IPS-NIHi7 (cell line): ENCODE measurements at regions not wholly inside any gene's neighbourhood (a gene's known extent, or its start where the extent isn't known, plus 50 kb on each side); places are given as distances from the start of the nearest gene placed in this dataset.
"Not testable (repeated sequence)": the region's sequence is repeated elsewhere in the genome, so short reads cannot be mapped to it uniquely, and the experiment has no call there.

Experiments used
- DNase-seq: peaks from one replicate; pipeline ENCODE4 v3.0.0; 2012; ENCODE audit warnings: mixed read lengths; ENCODE audit errors: extremely low spot score

DNA sequence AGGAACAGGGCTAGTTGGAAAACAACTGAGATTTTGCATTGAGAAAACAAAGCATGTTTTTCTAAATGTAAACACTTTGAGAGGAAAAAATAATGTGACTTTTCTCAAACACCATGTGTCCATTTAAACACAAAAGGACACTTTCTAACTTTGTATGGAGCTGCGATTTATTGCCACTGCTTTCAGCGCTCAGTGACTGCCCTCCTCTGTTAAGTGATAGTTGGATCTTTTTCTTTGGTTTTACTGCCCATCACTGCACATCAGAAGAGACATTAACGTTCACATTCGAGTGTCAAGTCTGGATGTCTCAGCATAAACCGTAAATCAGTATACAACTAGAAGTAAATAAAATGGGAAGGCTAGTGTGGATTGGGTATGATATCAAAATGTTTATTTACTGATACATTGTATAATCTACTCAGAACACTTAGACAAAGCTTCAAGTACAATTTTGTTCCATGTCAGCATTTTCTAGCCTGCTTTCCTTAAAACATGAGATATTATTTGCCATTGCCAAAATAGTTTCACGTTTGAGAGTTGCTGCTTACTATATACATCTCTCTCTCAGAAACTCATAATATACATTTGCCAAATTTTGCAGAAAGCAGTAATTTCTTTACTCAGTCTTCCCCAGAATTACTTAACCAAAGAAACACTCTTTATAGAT lies 237.6 kb downstream of the IKZF2 start:
- no peak for DNase-seq

DNA sequence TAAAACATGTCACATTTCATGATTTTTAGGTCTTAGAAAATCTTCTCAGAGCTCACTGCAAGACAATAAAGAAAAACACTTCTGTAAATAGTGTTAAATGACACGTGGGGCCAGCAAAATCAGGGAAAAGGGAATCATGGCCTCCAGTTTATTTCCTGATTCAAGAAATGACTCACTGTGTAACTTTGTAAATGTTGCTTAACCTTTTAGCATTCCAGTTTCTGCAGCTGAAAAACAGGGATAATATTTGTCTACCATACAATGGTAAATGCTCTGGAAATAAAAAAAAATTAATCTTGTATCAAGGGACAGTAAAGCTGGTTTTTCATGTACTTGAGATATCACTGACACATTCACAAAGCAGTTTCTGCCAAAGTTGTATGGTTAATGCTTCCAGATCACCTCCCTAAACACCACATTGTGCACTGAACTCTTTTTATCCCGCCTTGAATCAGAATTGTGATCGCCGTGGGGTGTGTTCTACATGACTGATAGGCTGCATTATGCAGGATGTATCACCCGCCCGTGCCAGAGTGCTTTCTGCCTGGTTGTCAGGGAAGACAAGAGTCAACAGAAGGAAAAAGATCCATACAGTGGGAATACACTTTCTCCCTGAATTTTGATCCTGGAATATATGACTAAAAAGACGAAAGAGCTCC lies 238.8 kb downstream of the IKZF2 start:
- no peak for DNase-seq

DNA sequence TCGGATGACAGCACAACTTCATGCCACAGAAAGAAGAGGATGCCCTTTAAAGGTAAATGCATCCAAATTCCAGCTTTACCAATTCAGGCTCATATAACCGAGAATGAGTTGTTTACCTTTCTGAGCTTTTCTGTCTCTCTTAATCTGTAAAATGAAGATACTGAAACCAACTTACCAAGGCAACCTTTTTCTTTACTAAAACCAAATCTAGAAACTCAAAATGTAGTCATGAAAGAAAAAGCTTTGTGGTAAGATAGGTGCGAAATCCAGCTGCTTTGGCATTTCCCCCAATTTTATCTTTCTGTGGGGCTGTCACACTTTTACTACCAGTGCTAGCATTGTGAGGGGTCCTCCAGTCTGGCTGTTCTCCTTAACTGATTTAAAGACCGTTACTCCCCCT lies 240.4 kb downstream of the IKZF2 start:
- DNase-seq = no peak

DNA sequence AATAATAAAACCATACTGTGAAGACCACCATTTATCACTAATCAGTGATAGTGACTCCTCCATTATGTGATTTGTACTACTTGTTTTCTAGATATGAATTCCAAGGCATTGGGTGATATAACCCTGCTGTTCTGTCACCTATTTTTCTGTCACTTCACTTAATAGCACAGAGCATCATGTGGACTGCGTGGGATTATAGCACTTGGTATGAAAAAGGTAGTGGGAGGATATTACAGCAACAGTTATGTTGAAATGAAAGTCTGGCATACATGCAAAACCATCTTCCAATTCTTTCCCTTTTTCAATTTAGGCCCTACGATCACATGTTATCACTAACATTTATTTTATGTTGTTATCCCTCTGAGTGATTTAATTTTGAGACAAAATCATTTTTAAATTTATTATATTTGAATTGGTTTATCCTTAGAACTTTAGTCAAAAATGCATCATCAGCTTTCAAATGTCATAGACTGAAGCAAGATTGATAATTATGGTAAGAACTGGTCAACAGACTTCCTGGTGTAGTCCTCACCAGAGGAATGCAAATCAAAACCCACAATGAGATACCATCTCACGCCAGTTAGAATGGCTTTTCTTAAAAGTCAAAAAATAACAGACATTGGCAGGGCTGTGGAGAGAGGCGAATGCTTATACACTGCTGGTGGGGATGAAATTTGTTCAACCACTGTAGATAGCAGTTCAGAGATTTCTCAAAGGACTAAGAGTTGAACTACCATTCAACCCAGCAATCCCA lies 242.6 kb downstream of the IKZF2 start:
- no peak for DNase-seq

DNA sequence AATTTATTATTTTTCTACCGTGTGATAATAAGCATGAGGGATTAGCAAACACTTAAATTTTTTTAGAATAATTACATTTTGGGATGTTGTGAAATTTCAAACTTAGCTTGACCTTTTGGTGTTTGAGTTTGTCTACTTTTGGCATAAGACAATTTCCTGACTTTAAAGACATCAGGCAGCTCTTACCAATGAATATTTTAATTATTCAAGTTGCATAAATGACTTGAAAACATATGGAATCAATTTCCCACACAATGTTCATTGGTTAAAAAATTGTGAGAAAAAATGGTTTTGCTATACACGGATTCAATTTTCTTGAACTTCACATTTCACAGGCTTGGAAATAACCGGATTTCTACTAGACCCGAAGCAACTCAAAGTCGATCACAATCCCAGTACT lies 243.4 kb downstream of the IKZF2 start:
- no peak for DNase-seq

DNA sequence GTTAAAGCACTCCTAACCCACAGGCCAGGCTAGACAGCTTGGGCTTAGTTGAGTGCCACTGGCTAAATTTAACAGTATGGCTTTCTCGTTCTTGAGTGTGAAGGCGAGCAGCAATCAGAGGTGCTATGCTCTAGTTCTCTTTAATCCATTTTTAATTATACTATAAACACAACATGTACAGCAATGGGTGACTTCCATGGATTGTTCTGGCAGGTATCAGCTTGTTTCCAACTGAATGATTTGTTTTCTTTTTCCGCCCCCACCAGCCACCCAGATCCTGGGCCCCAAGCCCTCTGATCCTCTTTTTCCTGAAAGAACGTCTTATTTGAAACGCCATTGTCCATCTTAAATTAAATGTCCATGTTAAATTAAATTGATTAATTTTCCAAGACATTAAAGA lies 244.8 kb downstream of the IKZF2 start:
- DNase-seq = no peak

DNA sequence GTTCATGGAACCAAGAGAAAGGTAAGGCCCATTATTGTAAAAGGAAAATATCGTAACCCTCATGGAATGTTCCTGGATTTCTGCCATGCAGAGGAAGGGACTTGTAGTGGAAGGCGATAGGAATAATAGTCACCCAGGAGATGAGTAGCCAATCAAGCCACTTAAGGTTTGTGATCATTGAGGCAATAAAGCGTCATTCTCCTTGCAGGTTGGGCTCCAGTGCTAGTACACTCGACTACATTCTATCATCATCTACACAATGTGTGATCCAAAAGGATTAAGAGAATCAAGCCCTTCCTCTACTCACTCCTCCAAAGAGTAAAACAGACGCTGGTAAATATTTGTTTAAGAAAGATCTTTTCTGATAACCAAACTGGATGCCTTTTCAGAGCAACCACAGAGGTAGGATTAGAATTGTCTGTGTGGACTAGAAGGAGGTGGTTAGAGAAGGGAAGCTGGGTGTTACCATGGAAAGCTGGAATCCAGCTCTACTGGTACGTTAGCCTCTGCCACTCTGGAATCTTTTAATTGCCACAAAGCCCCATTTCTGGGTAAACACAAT lies 245.7 kb downstream of the IKZF2 start:
- peak; percentile 13 for DNase-seq

DNA sequence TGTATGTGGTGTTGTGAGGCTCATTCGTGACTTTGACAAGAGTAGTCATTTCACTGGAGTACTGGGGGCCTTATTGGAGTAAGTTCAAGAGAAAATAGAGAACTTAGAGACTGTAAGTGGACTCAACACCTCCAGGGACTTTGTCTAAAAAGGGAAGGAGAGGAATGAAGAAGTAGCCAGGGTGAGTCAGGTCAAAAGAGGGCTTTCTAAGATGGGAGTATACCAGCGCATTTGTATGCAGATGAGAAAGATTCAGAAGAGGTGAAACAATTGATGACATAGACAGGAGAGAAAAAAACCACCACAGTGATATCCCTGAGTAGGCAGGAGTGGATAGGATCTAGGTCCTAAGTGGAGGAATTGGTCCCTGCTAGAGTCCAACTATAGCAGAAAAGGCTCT lies 246.8 kb downstream of the IKZF2 start:
- no peak for DNase-seq

DNA sequence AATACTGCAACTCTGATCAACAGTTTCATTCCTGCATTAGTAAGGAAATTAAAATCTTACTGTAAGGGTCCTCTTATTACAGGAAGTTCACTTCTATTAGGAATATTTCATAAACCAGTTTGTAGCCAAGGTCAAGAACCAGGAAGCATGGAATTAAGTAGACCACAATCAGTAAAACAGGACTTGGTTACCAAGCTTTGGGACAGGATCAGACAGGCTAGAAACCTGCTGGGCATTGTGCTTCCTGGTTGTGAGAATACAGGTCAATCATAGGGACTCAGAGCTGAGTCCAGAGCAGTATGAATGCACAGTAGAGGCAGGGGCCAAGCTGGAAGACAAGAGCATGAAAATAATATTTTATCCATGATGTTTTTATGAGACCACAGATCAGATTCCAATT lies 248.0 kb downstream of the IKZF2 start:
- DNase-seq = no peak

DNA sequence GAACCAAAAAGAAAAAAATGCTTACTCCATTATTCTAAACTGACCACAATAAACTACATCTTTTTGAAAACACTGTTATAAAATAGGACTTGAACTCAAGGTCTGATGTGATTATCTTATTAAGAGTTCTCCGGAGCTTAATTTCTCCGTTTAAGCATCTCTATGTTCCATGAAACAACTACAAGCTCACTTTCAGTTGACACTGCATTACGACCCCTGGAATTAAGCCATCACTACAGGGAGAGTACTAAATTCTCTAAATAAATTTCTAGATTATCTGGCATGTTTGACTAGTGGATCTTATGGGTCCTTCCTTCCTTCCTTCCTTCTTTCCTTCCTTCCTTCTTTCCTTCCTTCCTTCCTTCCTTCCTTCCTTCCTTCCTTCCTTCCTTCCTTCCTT lies 249.0 kb downstream of the IKZF2 start:
- DNase-seq = no peak

DNA sequence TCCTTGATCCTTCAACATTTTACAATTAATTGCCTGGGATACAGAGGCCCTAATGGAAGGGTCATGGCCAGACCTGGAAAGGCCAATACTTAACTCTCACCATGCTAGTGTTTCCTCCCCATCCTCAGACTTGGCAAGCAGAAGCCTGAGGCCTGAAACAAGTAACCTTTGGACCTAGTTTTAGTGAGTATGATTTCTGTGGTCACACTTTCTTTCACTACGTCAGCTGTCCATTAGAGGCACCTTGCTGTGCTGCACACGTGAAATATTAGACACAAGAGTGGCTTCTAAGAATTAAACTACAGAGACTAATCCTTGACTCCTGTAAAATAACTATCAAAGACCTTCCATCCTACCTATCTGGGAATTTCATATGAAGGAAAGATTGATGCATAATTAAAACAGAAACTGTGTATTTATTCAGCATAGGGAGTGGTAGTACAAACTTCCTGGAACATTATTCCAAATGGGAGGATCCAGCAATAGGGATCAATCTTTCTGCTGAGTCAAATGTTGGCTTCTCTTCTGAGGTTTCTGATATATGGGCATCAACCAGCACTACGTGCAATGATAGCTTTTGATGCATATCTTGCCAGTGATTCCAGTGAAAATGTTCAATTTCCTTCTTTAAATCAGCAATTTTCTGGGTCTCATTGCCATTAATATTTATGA lies 249.7 kb downstream of the IKZF2 start:
- DNase-seq = no peak

DNA sequence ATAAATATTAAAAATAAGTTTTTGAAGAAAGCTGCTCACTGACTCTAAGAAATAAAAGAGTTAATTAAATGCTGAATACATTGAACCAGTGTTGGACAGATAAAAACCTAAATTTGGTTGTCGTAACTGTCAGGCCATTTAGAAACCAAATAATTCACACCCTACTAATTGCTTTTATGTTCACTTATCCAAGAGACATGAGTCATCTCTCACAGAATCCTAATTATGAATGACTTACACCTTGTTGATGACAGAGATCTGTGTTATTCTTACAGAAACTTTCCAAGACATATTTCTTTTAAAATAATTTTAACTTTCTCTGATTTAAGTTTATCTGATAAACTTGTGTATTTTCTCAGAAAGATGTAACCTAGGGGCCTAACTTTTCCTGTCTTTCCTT lies 250.7 kb downstream of the IKZF2 start:
- no peak for DNase-seq

DNA sequence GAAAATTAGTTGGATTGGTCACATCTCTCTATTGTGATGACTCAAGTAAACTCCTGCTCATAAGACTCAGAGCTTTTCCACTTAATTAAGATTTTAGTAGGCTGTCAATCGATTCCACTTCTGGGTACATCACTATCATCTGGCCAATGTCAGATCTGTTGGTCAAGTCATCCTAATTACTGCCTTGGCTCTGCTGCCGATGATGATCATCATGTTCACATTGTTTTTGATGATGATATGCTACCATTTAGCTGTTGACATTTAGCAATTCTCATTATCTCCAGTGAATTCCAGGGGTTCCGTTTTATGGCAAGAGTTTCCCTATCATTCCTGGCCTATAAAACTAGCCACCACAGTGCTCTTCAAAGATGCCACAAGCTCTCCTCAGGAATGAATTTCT lies 253.4 kb downstream of the IKZF2 start:
- DNase-seq = no peak

DNA sequence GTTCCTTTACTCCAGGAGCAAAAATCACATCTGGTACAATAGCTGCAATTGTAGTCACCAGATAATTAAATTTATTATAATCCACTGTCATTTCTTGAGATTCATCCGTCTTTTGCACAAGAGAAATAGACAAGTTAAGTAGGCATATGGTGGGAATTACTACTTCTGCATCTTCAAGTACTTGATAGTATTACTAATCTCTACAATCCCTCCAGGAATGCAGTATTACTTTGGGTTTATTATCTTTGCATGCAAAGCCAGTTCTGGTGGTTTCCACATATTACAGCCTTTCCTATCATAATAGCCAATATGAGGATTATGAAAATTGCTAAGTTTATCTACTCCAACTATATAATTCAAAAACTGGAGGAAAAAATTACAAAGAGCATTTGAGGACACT lies 254.1 kb downstream of the IKZF2 start:
- no peak for DNase-seq

DNA sequence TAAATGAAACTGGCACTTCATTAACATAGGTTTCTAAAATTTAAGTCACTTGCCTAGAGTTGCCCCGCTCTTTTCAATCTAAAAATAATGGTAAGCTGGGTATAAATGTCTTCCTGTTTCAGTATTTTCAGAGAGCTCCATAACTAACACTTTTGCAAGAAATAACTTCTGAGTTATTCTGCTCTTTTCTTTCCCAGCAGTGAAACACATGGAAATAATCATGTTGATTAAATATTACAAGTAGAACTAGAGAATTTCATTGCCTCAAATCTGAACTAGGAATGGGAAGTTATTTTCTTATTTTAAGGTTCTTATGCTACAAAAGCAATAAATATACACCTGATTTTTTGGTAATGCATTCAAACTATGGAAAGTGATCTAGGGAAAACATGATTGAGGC lies 257.4 kb downstream of the IKZF2 start:
- DNase-seq = no peak

DNA sequence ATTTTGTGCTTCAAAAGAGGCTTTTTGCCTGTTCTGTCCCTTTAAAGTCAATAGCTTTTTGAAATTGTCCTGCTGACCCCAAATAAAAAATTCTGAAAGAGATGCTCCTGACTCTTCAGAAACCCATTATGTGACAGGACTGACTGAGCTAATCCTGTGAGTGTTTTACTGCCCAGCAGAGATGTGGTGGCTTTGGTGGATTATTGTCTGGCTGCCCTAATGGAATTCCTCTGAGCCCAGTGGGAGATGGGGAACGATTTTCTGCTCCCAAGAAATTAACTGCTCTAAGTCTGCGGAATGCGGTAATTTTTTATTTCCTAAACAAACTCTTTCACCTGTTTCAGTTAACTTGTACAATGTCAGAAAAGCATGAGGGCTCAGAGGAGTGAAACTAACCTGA lies 258.2 kb downstream of the IKZF2 start:
- DNase-seq = no peak

DNA sequence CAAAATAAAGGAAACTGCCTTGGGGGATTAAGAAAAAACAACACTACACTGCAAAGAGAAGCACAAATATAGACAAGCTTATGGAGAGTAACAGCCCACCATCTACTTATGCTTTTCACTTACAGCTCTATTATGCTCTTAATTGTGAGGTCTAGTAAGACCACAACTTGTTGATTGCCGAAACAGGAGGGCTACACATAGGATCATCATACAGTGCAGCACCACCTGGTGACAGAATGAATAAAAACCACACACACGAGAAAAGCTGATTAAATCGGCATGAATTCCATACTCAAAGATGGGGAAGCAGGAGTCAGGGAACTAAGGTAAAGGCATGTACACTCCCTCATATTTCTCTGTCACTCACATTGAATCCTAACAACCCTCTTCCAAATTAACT lies 259.2 kb downstream of the IKZF2 start:
- DNase-seq = peak; percentile 40

DNA sequence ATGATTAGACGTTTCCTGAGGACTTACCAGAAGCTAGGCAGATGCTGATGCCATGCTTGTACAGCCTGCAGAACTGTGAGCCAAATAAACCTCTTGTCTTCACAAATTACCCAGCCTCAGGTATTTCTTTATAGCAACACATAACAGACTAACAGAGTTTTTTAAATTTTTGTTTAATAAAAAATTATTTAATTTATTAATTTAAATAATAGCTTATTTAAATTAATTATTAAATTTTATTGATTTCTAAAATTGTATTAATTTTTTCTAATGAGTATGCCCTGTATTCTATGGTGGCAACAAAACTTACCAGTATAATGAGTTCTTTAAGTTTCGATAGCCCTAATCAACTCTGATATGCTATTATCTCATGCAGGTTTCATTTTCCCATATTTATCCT lies 259.8 kb downstream of the IKZF2 start:
- DNase-seq = no peak

DNA sequence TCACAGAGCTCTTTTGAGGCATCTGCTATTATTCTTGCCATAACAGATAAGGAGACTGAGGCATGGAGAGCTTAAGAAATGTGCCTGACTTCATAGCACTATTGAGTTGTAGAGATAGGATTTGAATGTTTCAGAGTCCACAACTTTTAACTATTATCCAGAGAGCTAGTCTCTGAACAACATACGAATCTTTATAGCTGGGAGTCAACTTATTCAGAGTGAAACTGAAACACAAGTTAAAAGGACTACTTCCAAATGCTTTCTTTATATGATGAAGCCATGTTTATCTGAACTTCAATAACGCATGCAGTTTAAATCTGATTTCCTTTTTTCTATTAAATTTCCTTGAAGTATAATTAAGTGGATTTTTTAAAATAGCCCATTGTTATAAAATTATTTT lies 268.8 kb downstream of the IKZF2 start:
- DNase-seq = no peak

DNA sequence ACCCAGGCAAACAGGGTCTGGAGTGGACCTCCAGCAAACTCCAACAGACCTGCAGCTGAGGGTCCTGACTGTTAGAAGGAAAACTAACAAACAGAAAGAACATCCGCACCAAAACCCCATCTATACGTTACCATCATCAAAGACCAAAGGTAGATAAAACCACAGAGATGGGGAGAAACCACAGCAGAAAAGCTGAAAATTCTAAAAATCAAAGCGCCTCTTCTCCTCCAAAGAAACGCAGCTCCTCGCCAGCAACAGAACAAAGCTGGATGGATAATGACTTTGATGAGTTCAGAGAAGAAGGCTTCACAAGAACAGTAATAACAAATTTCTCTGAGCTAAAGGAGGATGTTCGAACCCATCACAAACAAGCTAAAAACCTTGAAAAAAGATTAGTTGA lies 274.9 kb downstream of the IKZF2 start:
- DNase-seq = not testable (repeated sequence)

DNA sequence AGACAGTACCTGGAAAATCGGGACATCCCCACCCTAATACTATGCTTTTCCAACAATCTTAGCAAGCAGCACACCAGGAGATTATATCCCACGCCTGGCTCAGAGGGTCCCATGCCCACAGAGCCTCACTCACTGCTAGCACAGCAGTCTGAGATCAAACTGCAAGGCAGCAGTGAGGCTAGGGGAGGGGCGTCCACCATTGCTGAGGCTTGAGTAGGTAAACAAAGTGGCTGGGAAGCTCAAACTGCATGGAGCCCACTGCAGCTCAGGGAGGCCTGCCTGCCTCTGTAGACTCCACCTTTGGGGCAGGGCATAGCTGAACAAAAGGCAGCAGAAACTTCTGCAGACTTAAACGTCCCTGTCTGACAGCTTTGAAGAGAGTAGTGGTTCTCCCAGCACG lies 275.5 kb downstream of the IKZF2 start:
- DNase-seq = not testable (repeated sequence)

DNA sequence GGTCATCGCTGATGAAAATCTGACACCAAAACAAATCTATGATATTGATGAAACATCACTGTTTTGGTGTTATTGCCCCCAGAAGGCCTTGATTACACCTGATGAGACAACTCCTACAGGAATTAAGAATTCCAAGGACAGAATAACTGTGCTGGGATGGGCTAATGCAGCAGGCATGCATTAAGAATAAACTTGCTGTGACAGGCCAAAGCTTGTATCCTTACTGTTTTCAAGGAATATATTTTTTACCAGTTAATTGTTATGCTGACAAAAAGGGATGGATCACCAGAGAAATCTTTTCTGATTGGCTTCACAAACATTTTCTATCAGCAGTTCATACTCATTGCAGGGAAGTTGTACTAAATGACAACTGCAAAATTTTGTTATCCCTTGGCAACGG lies 278.2 kb downstream of the IKZF2 start:
- no peak for DNase-seq
